ENCODE measurements at regions not wholly inside any gene's neighbourhood (a gene's known extent, or its start where the extent isn't known, plus 50 kb on each side); places are given as distances from the start of the nearest gene placed in this dataset.
"Not testable (repeated sequence)": the region's sequence is repeated elsewhere in the genome, so short reads cannot be mapped to it uniquely, and the experiment has no call there.

GRCh38 chr11:22536071-22536470 lies 89.6 kb downstream of the FANCF start:
- Mint-ChIP-seq H3K27ac (no peak overlapping the region), H3K36me3 (ENCODE audit: low read depth) (no peaks in the 10 kb centered on the region), H3K4me3 (no peak overlapping the region), H3K9me3 (no peaks in the 10 kb centered on the region), H3K27me3 (no peaks in the 10 kb centered on the region), H3K4me1 (ENCODE audit: low read depth) (no peaks in the 10 kb centered on the region)
- CTCF ChIA-PET: no interaction called here
- Histone ChIP-seq H3K4me3 (ENCODE audit: low read length) (no peak overlapping the region), H3K4me1 (ENCODE audit: insufficient read depth, low read length) (no peaks in the 10 kb centered on the region), H3K9me3 (ENCODE audit: control insufficient read depth in 1 of 2, insufficient read depth in 1 of 2, low read length in 2 of 2) (no peaks in the 10 kb centered on the region), H3K27me3 (ENCODE audit: control insufficient read depth in 1 of 2, insufficient read depth in 2 of 2, low read length in 2 of 2) (peaks cover 0 to 4% of the 10 kb centered on the region in 2 experiments), H3K36me3 (ENCODE audit: insufficient read depth, low read length) (no peaks in the 10 kb centered on the region), H3K27ac (ENCODE audit: low read depth in 1 of 2, low read length in 2 of 2) (no peak overlapping the region)
- DNase-seq: no peak
- intact Hi-C loops (cut with DNase I, micrococcal nuclease): no loop called here
- POLR2A ChIA-PET: no interaction called here
- TF ChIP-seq CTCF (IDR thresholded peaks at IDR 0.05): no peak
- no peak for ATAC-seq (ENCODE audit: poor library complexity)

- H3K27me3 ChIP-seq (ENCODE audit: control insufficient read depth in 1 of 2, insufficient read depth in 2 of 2, low read length in 2 of 2); H3K4me3 Mint-ChIP-seq; H3K9me3 Mint-ChIP-seq; POLR2A ChIA-PET; H3K27ac Mint-ChIP-seq; H3K4me1 Mint-ChIP-seq (ENCODE audit: low read depth); H3K4me1 ChIP-seq (ENCODE audit: insufficient read depth, low read length); H3K36me3 Mint-ChIP-seq (ENCODE audit: low read depth); CTCF ChIA-PET; intact Hi-C loops (cut with DNase I, micrococcal nuclease); H3K27me3 Mint-ChIP-seq; H3K36me3 ChIP-seq (ENCODE audit: insufficient read depth, low read length); H3K9me3 ChIP-seq (ENCODE audit: control insufficient read depth in 1 of 2, insufficient read depth in 1 of 2, low read length in 2 of 2); H3K27ac ChIP-seq (ENCODE audit: low read depth in 1 of 2, low read length in 2 of 2); H3K4me3 ChIP-seq (ENCODE audit: low read length); DNase-seq; ATAC-seq (ENCODE audit: poor library complexity): not testable (repeated sequence)
Measured at GRCh38 chr11:22528612-22529429, 96.8 kb downstream of the FANCF start.

DNA sequence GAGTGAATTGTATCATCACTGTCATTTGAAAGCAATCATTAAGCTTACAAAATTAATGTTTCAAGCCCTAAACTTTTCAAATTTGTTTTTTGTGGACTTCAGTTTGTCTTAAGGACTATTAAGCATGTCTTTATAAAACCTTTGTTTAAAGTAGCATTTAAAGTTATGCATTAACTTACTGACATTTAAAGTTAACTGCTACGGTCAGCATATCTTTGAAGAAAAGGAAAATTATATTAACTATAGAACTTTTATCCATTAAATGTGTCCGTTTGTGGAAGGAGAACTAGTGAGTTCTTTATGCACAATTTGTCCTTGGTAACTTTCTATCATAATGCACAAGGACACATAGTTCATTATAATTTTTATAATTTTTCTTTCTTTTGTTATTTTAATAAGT lies 103.4 kb downstream of the FANCF start:
- no peak overlapping the region for H3K27ac ChIP-seq (ENCODE audit: low read depth in 1 of 2, low read length in 2 of 2)
- H3K4me3 ChIP-seq (ENCODE audit: low read length): no peak overlapping the region
- Mint-ChIP-seq H3K4me1 (ENCODE audit: low read depth) (no peaks in the 10 kb centered on the region), H3K27me3 (no peaks in the 10 kb centered on the region), H3K4me3 (no peak overlapping the region), H3K27ac (no peak overlapping the region), H3K36me3 (ENCODE audit: low read depth) (no peaks in the 10 kb centered on the region), H3K9me3 (no peaks in the 10 kb centered on the region)
- POLR2A ChIA-PET: no interaction called here
- intact Hi-C loops (cut with DNase I, micrococcal nuclease): no loop called here
- CTCF ChIA-PET: no interaction called here
- DNase-seq (no peak), ATAC-seq (ENCODE audit: poor library complexity) (no peak)
- H3K27me3 ChIP-seq (ENCODE audit: control insufficient read depth in 1 of 2, insufficient read depth in 2 of 2, low read length in 2 of 2): no peaks in the 10 kb centered on the region
- no peaks in the 10 kb centered on the region for H3K36me3 ChIP-seq (ENCODE audit: insufficient read depth, low read length)
- H3K9me3 ChIP-seq (ENCODE audit: control insufficient read depth in 1 of 2, insufficient read depth in 1 of 2, low read length in 2 of 2): no peaks in the 10 kb centered on the region
- H3K4me1 ChIP-seq (ENCODE audit: insufficient read depth, low read length): no peaks in the 10 kb centered on the region
- no peak for TF ChIP-seq CTCF (IDR thresholded peaks at IDR 0.05)

DNA sequence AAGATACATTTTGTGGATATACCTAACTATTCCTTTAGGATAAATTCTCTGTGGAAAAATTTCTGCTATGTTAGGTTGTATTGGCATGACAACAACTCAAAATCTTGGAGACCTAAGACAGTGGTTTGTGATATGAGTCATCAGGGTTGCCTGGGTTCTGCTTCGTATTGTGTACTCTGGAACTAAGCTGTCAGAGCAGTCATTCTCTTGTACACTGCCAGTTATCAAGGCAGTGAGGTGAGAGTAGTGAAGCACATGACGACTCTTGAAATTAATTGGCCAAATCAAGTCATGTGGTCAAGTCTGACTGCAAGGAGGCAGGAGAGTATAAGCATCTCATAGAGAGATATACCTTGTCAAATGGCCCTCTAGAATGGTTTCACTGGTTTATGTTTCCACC lies 104.4 kb downstream of the FANCF start:
- no peaks in the 10 kb centered on the region for H3K36me3 Mint-ChIP-seq (ENCODE audit: low read depth)
- no peak overlapping the region for H3K4me3 ChIP-seq (ENCODE audit: low read length)
- H3K36me3 ChIP-seq (ENCODE audit: insufficient read depth, low read length): no peaks in the 10 kb centered on the region
- no peaks in the 10 kb centered on the region for H3K4me1 ChIP-seq (ENCODE audit: insufficient read depth, low read length)
- no peak for TF ChIP-seq CTCF (IDR thresholded peaks at IDR 0.05)
- DNase-seq (no peak), ATAC-seq (ENCODE audit: poor library complexity) (no peak)
- CTCF ChIA-PET: no interaction called here
- H3K27ac ChIP-seq (ENCODE audit: low read depth in 1 of 2, low read length in 2 of 2): no peak overlapping the region
- H3K4me3 Mint-ChIP-seq: no peak overlapping the region
- intact Hi-C loops (cut with DNase I, micrococcal nuclease): no loop called here
- H3K4me1 Mint-ChIP-seq (ENCODE audit: low read depth): no peaks in the 10 kb centered on the region
- H3K27me3 ChIP-seq (ENCODE audit: control insufficient read depth in 1 of 2, insufficient read depth in 2 of 2, low read length in 2 of 2): no peaks in the 10 kb centered on the region
- H3K27me3 Mint-ChIP-seq: no peaks in the 10 kb centered on the region
- H3K9me3 Mint-ChIP-seq: no peaks in the 10 kb centered on the region
- H3K9me3 ChIP-seq (ENCODE audit: control insufficient read depth in 1 of 2, insufficient read depth in 1 of 2, low read length in 2 of 2): no peaks in the 10 kb centered on the region
- POLR2A ChIA-PET: no interaction called here
- H3K27ac Mint-ChIP-seq: no peak overlapping the region

Measured in CD4-positive, alpha-beta T cell (primary cell).